ENCODE measurements at regions not wholly inside any gene's neighbourhood (a gene's known extent, or its start where the extent isn't known, plus 50 kb on each side); places are given as distances from the start of the nearest gene placed in this dataset.

DNA sequence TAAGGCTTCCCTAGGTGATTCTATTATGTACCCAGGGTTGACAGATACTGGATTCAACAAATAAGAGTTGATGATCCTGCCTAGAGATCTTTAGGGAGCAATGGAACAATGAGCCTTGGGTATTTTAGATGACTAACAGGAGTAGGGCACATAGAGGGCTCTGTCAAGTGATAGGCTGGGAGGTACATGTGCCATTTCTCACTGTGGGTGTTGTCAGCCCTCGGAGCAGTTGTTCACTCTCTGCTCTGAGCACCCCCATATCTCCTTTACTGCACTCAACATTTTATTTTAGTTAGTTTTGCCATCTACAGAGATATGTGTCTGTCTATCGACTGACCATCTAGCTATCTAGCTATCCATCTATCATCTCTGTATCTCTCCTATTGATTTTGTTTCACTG is 950.6 kb downstream of the TYW1 start:
- Histone ChIP-seq H3K36me3 (ENCODE audit: control insufficient read depth, insufficient read depth, low read length) (no peaks in the 10 kb centered on the region), H3K4me2 (ENCODE audit: low read depth, low read length) (no peak overlapping the region), H3K4me3 (ENCODE audit: insufficient read depth, low read depth, low read length) (no peak overlapping the region), H2BK20ac (ENCODE audit: low read depth, low read length) (no peak overlapping the region), H2BK15ac (ENCODE audit: low read depth, low read length) (no peak overlapping the region), H4K20me1 (ENCODE audit: insufficient read depth, low read length) (no peaks in the 10 kb centered on the region), H3K27me3 (ENCODE audit: control insufficient read depth, insufficient read depth, low read length) (no peaks in the 10 kb centered on the region), H3K9ac (ENCODE audit: low read depth, low read length) (no peak overlapping the region), H3K4me1 (ENCODE audit: control insufficient read depth, insufficient read depth, low read length) (no peaks in the 10 kb centered on the region), H3K18ac (ENCODE audit: low read depth, low read length) (no peak overlapping the region), H3K79me1 (ENCODE audit: low read depth in 1 of 2, low read length in 2 of 2) (no peaks in the 10 kb centered on the region), H3K4ac (ENCODE audit: low read depth, low read length) (no peak overlapping the region), H2BK5ac (ENCODE audit: low read depth, low read length, poor library complexity, severe bottlenecking) (no peak overlapping the region), H2AK9ac (replicated peaks; ENCODE audit: low read depth, low read length, poor library complexity) (no peak overlapping the region), H4K8ac (ENCODE audit: low read depth in 2 of 2, low read length in 2 of 2) (no peak overlapping the region), H3K9me3 (ENCODE audit: control insufficient read depth, insufficient read depth, low read length) (peaks cover 14% of the 10 kb centered on the region), H3K23ac (ENCODE audit: low read depth, low read length) (no peak overlapping the region), H2AFZ (replicated peaks; ENCODE audit: low read length, poor library complexity) (no peak overlapping the region), H3K56ac (ENCODE audit: extremely low read depth, insufficient read depth, low read length) (no peak overlapping the region), H2BK120ac (ENCODE audit: low read depth, low read length) (no peak overlapping the region), H2AK5ac (ENCODE audit: low read depth, low read length) (no peak overlapping the region), H4K91ac (ENCODE audit: insufficient read depth, low read depth, low read length) (no peak overlapping the region), H3K9me1 (ENCODE audit: insufficient read depth, low read length) (no peaks in the 10 kb centered on the region), H3K14ac (replicated peaks; ENCODE audit: low read depth, low read length) (no peak overlapping the region), H4K5ac (ENCODE audit: low read depth, low read length) (no peak overlapping the region), H3K27ac (ENCODE audit: insufficient read depth, low read length) (no peak overlapping the region)
- DNase-seq = no peak
- dilution Hi-C loops (cut with HindIII; ENCODE audit: low sequenced_read_pairs, unreplicated experiment) = no loop called here
- intact Hi-C loops (cut with micrococcal nuclease) = no loop called here
- ATAC-seq (ENCODE audit: low read depth) = no peak
- CTCF ChIA-PET = no interaction called here
- TF ChIP-seq POLR2A (IDR thresholded peaks at IDR 0.05; ENCODE audit: low read depth, low read length) (no peak), CEBPB (IDR thresholded peaks at IDR 0.05; ENCODE audit: low read depth, low read length) (no peak), BHLHE40 (IDR thresholded peaks at IDR 0.05; ENCODE audit: low read depth, low read length) (no peak), RAD21 (IDR thresholded peaks at IDR 0.05; ENCODE audit: low read length) (no peak), SMC3 (IDR thresholded peaks at IDR 0.05; ENCODE audit: low read depth, low read length) (no peak), RCOR1 (IDR thresholded peaks at IDR 0.05; ENCODE audit: insufficient replicate concordance, low read length) (no peak), NFE2L2 (IDR thresholded peaks at IDR 0.05; ENCODE audit: low read depth, low read length) (no peak), RFX5 (IDR thresholded peaks at IDR 0.05; ENCODE audit: low read depth, low read length) (no peak), MXI1 (IDR thresholded peaks at IDR 0.05; ENCODE audit: borderline replicate concordance, low read depth, low read length) (no peak), FOS (IDR thresholded peaks at IDR 0.05; ENCODE audit: low read depth, low read length) (no peak), CHD1 (IDR thresholded peaks at IDR 0.05; ENCODE audit: low read depth, low read length) (no peak), MAZ (IDR thresholded peaks at IDR 0.05; ENCODE audit: borderline replicate concordance, low read depth, low read length) (no peak), MAFK (IDR thresholded peaks at IDR 0.05; ENCODE audit: low read depth, low read length) (no peak)
- TF ChIP-seq, protein P1, sequence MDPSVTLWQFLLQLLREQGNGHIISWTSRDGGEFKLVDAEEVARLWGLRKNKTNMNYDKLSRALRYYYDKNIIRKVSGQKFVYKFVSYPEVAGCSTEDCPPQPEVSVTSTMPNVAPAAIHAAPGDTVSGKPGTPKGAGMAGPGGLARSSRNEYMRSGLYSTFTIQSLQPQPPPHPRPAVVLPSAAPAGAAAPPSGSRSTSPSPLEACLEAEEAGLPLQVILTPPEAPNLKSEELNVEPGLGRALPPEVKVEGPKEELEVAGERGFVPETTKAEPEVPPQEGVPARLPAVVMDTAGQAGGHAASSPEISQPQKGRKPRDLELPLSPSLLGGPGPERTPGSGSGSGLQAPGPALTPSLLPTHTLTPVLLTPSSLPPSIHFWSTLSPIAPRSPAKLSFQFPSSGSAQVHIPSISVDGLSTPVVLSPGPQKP (IDR thresholded peaks at IDR 0.05; ENCODE audit: borderline replicate concordance, low read depth, low read length) = no peak
- TF ChIP-seq, protein P2, sequence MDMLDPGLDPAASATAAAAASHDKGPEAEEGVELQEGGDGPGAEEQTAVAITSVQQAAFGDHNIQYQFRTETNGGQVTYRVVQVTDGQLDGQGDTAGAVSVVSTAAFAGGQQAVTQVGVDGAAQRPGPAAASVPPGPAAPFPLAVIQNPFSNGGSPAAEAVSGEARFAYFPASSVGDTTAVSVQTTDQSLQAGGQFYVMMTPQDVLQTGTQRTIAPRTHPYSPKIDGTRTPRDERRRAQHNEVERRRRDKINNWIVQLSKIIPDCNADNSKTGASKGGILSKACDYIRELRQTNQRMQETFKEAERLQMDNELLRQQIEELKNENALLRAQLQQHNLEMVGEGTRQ (IDR thresholded peaks at IDR 0.05; ENCODE audit: low read depth, low read length) = no peak
- TF ChIP-seq, protein P3, sequence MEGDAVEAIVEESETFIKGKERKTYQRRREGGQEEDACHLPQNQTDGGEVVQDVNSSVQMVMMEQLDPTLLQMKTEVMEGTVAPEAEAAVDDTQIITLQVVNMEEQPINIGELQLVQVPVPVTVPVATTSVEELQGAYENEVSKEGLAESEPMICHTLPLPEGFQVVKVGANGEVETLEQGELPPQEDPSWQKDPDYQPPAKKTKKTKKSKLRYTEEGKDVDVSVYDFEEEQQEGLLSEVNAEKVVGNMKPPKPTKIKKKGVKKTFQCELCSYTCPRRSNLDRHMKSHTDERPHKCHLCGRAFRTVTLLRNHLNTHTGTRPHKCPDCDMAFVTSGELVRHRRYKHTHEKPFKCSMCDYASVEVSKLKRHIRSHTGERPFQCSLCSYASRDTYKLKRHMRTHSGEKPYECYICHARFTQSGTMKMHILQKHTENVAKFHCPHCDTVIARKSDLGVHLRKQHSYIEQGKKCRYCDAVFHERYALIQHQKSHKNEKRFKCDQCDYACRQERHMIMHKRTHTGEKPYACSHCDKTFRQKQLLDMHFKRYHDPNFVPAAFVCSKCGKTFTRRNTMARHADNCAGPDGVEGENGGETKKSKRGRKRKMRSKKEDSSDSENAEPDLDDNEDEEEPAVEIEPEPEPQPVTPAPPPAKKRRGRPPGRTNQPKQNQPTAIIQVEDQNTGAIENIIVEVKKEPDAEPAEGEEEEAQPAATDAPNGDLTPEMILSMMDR (conservative IDR thresholded peaks at IDR 0.05; ENCODE audit: low read depth, low read length) = no peak
- in situ Hi-C loops (cut with MboI; ENCODE audit: low sequenced_read_pairs) = no loop called here
- POLR2A ChIA-PET (ENCODE audit: unreplicated experiment) = no interaction called here
- BruUV-seq (replicated peaks) = no TSS peak
- WGBS, 2 experiments (ENCODE audit: extremely low coverage in 2 of 2, insufficient read length in 1 of 2) = no CpG with 5 or more reads among the region's 2 CpGs

All from IMR-90 (cell line).